Uterus (tissue), 3 donors: ENCODE measurements at regions not wholly inside any gene's neighbourhood (a gene's known extent, or its start where the extent isn't known, plus 50 kb on each side); places are given as distances from the start of the nearest gene placed in this dataset.
"Not testable (repeated sequence)": the region's sequence is repeated elsewhere in the genome, so short reads cannot be mapped to it uniquely, and the experiment has no call there.

Experiments used
- DNase-seq, 2 donors: peaks; one replicate each; pipeline ENCODE4 v3.0.0-alpha.2; 2019 to 2020
- H3K27ac ChIP-seq, 2 donors: fragments of 200-600 bp; sonication (generic); 1 replicate in 1 of 2; 2 replicates in 1 of 2; pipeline ENCODE4 v1.5.1; 2016 to 2018
- H3K27me3 ChIP-seq, 2 donors: fragments of 200-600 bp; sonication (generic); one replicate each; pipeline ENCODE4 v1.5.1; 2018 to 2019; ENCODE audit warnings: control low read depth in 1 of 2
- H3K36me3 ChIP-seq, 2 donors: fragments of 200-600 bp; sonication (generic); one replicate each; pipeline ENCODE4 v1.5.1; 2019; ENCODE audit warnings: control low read depth in 1 of 2
- H3K4me1 ChIP-seq, 2 donors: fragments of 200-600 bp; sonication (generic); one replicate each; pipeline ENCODE4 v1.5.1; 2018 to 2019; ENCODE audit warnings: control low read depth in 1 of 2
- H3K4me3 ChIP-seq, 2 donors: fragments of 200-600 bp; sonication (generic); 1 replicate in 1 of 2; 2 replicates in 1 of 2; pipeline ENCODE4 v1.5.1; 2018 to 2019; ENCODE audit warnings: mild to moderate bottlenecking in 1 of 2
- H3K9me3 ChIP-seq, 2 donors: fragments of 200-600 bp; sonication (generic); one replicate each; pipeline ENCODE4 v1.5.1; 2019; ENCODE audit warnings: control low read depth in 1 of 2
- CTCF ChIP-seq, 4 experiments: fragments of 200-600 bp in 2 of 4; fragments of 450-650 bp in 2 of 4; sonication (generic) in 2 of 4; IDR thresholded peaks; one replicate each; pipeline ENCODE4 v1.5.1; 2016 to 2019; ENCODE audit warnings: antibody characterized with exemption in 4 of 4, mild to moderate bottlenecking in 2 of 4, moderate library complexity in 1 of 4
- POLR2A ChIP-seq, 2 donors: fragments of 450-650 bp; IDR thresholded peaks; one replicate each; pipeline ENCODE4 v1.6.1; 2016; ENCODE audit warnings: antibody characterized with exemption in 2 of 2, mild to moderate bottlenecking in 1 of 2, moderate library complexity in 1 of 2
- intact Hi-C: fragments of 100-400 bp; cut with DNase I; formaldehyde crosslinking; loops from one replicate; pipeline ENCODE4 v1.15.1; 2023; ENCODE audit warnings: low total_unique reads
- donor health status: DM: yes; HTN: yes; CAD: no.

GRCh38 chr9:22227986-22228385 lies 218.6 kb upstream of the DMRTA1 start:
- Histone ChIP-seq H3K27ac (no peak overlapping the region), H3K9me3 (no peaks in the 10 kb centered on the region), H3K27me3 (no peaks in the 10 kb centered on the region), H3K4me3 (no peak overlapping the region), H3K4me1 (no peaks in the 10 kb centered on the region), H3K36me3 (no peaks in the 10 kb centered on the region)
- DNase-seq: no peak
- no peak for TF ChIP-seq POLR2A (IDR thresholded peaks at IDR 0.05)
- TF ChIP-seq CTCF (IDR thresholded peaks at IDR 0.05): no peak
- intact Hi-C loops: no loop called here

GRCh38 chr9:22228542-22228941 lies 218.1 kb upstream of the DMRTA1 start:
- Histone ChIP-seq H3K9me3 (no peaks in the 10 kb centered on the region), H3K4me3 (no peak overlapping the region), H3K4me1 (no peaks in the 10 kb centered on the region), H3K36me3 (no peaks in the 10 kb centered on the region), H3K27ac (no peak overlapping the region), H3K27me3 (no peaks in the 10 kb centered on the region)
- TF ChIP-seq CTCF (IDR thresholded peaks at IDR 0.05): no peak
- no peak for TF ChIP-seq POLR2A (IDR thresholded peaks at IDR 0.05)
- intact Hi-C loops: no loop called here
- DNase-seq: no peak

GRCh38 chr9:22229069-22229468 lies 217.6 kb upstream of the DMRTA1 start:
- H3K4me1 ChIP-seq: no peaks in the 10 kb centered on the region
- TF ChIP-seq CTCF (IDR thresholded peaks at IDR 0.05) (no peak), POLR2A (IDR thresholded peaks at IDR 0.05) (no peak)
- DNase-seq: no peak
- no peaks in the 10 kb centered on the region for H3K9me3 ChIP-seq
- H3K36me3 ChIP-seq: no peaks in the 10 kb centered on the region
- no peak overlapping the region for H3K4me3 ChIP-seq
- no peaks in the 10 kb centered on the region for H3K27me3 ChIP-seq
- H3K27ac ChIP-seq: no peak overlapping the region
- intact Hi-C loops: no loop called here

- H3K36me3 ChIP-seq, H3K4me1 ChIP-seq, H3K4me3 ChIP-seq, H3K27ac ChIP-seq, intact Hi-C loops, H3K27me3 ChIP-seq, H3K9me3 ChIP-seq, DNase-seq: not testable (repeated sequence)
Observed at GRCh38 chr9:22231309-22231708, 215.3 kb upstream of the DMRTA1 start.

- no peaks in the 10 kb centered on the region for H3K36me3 ChIP-seq
- H3K27me3 ChIP-seq: no peaks in the 10 kb centered on the region
- no peaks in the 10 kb centered on the region for H3K9me3 ChIP-seq
- DNase-seq: no peak
- no peak overlapping the region for H3K4me3 ChIP-seq
- no peaks in the 10 kb centered on the region for H3K4me1 ChIP-seq
- intact Hi-C loops: no loop called here
- H3K27ac ChIP-seq: no peak overlapping the region
- no peak for TF ChIP-seq CTCF (IDR thresholded peaks at IDR 0.05)
- no peak for TF ChIP-seq POLR2A (IDR thresholded peaks at IDR 0.05)
Observed at GRCh38 chr9:22232971-22233370, 213.7 kb upstream of the DMRTA1 start.
